HEK293T (cell line): ENCODE measurements at regions not wholly inside any gene's neighbourhood (a gene's known extent, or its start where the extent isn't known, plus 50 kb on each side); places are given as distances from the start of the nearest gene placed in this dataset.

Experiments
- CTCF ChIA-PET: fragments of 350-600 bp; formaldehyde crosslinking; extraction: SDS; loops from one replicate; lab custom pipeline; 2021; ENCODE audit warnings: antibody characterized with exemption, inconsistent platforms; lab: Yijun Ruan, JAX
- POLR2A ChIA-PET: fragments of 350-600 bp; formaldehyde crosslinking; extraction: SDS; loops from one replicate; lab custom pipeline; 2020; ENCODE audit warnings: antibody characterized with exemption, inconsistent platforms; lab: Yijun Ruan, JAX
- DNase-seq: peaks from one replicate; pipeline ENCODE4 v3.0.0; 2012; ENCODE audit warnings: mixed read lengths; ENCODE audit errors: extremely low spot score
- ARNT ChIP-seq: fragments of 450-650 bp; IDR thresholded peaks from 2 replicates; pipeline ENCODE4 v1.6.1; 2017; ENCODE audit warnings: mild to moderate bottlenecking
- CTBP1 ChIP-seq: fragments of 450-650 bp; IDR thresholded peaks from 2 replicates; pipeline ENCODE4 v1.6.1; 2016; ENCODE audit warnings: borderline replicate concordance
- ELF4 ChIP-seq: fragments of 450-650 bp; IDR thresholded peaks from 2 replicates; pipeline ENCODE4 v1.6.1; 2017; ENCODE audit warnings: antibody characterized with exemption
- FOXA1 ChIP-seq: fragments of 450-650 bp; IDR thresholded peaks from 2 replicates; pipeline ENCODE4 v1.6.1; 2016; ENCODE audit warnings: mild to moderate bottlenecking
- FOXK2 ChIP-seq: fragments of 450-650 bp; IDR thresholded peaks from 2 replicates; pipeline ENCODE4 v1.6.1; 2016; ENCODE audit warnings: mild to moderate bottlenecking
- FOXM1 ChIP-seq: fragments of 450-650 bp; IDR thresholded peaks from 2 replicates; pipeline ENCODE4 v1.6.1; 2017; ENCODE audit warnings: mild to moderate bottlenecking, borderline replicate concordance
- HDGF ChIP-seq: fragments of 450-650 bp; IDR thresholded peaks from 2 replicates; pipeline ENCODE4 v1.6.1; 2017; ENCODE audit warnings: antibody characterized with exemption, borderline replicate concordance
- L3MBTL2 ChIP-seq: fragments of 450-650 bp; conservative IDR thresholded peaks from 2 replicates; pipeline ENCODE4 v1.6.1; 2016; ENCODE audit warnings: mild to moderate bottlenecking
- LEF1 ChIP-seq: fragments of 450-650 bp; IDR thresholded peaks from 2 replicates; pipeline ENCODE4 v1.6.1; 2017; ENCODE audit warnings: mild to moderate bottlenecking, borderline replicate concordance
- NFRKB ChIP-seq: fragments of 450-650 bp; IDR thresholded peaks from 2 replicates; pipeline ENCODE4 v1.6.1; 2016; ENCODE audit warnings: mild to moderate bottlenecking, moderate library complexity
- PKNOX1 ChIP-seq: fragments of 450-650 bp; IDR thresholded peaks from 2 replicates; pipeline ENCODE4 v1.6.1; 2016
- SP1 ChIP-seq: fragments of 450-650 bp; IDR thresholded peaks from 2 replicates; pipeline ENCODE4 v1.6.1; 2017
- SUZ12 ChIP-seq: fragments of 450-650 bp; IDR thresholded peaks from 2 replicates; pipeline ENCODE4 v1.6.1; 2016; ENCODE audit warnings: mild to moderate bottlenecking
- TARDBP ChIP-seq: fragments of 450-650 bp; IDR thresholded peaks from 2 replicates; pipeline ENCODE4 v1.6.1; 2016
- ZNF384 ChIP-seq: fragments of 450-650 bp; IDR thresholded peaks from 2 replicates; pipeline ENCODE4 v1.6.1; 2016

GRCh38 chrX:69565247-69565815 lies 50.6 kb upstream of the EDA start:
- ChIA-PET CTCF (no interaction called here), POLR2A (no interaction called here)
- TF ChIP-seq L3MBTL2 (no peak), ARNT (no peak), FOXA1 (no peak), TARDBP (no peak), FOXK2 (no peak), NFRKB (no peak), CTBP1 (no peak), ELF4 (no peak), PKNOX1 (no peak), LEF1 (no peak), FOXM1 (no peak), HDGF (no peak), SP1 (no peak), SUZ12 (no peak), ZNF384 (no peak)
- DNase-seq = no peak
